ENCODE measurements at regions not wholly inside any gene's neighbourhood (a gene's known extent, or its start where the extent isn't known, plus 50 kb on each side); places are given as distances from the start of the nearest gene placed in this dataset.

- ChIA-PET CTCF (no interaction called here), POLR2A (ENCODE audit: unreplicated experiment) (no interaction called here)
- Histone ChIP-seq H3K4me2 (no peak overlapping the region), H3K4me3 (no peak overlapping the region), H3K79me2 (ENCODE audit: low read depth) (no peaks in the 10 kb centered on the region), H3F3A (ENCODE audit: insufficient read depth, low read depth) (0 out of 2 replicates have a peak, but pooled peaks cover 13% of the 10 kb centered on the region), H3K4me1 (replicated peaks; ENCODE audit: insufficient read depth) (peaks cover 31% of the 10 kb centered on the region), H2AFZ (no peak overlapping the region), H3K27ac (no peak overlapping the region), H3K9me3 (ENCODE audit: insufficient read depth, low read depth) (0 out of 2 replicates have a peak, but pooled peaks cover 6% of the 10 kb centered on the region), H3K27me3 (ENCODE audit: insufficient read depth, low read depth) (no peaks in the 10 kb centered on the region), H3K36me3 (ENCODE audit: low read depth) (no peaks in the 10 kb centered on the region), H4K20me1 (ENCODE audit: insufficient read depth) (no peaks in the 10 kb centered on the region), H3K9me2 (ENCODE audit: insufficient read depth) (no peaks in the 10 kb centered on the region)
- DNase-seq = no peak
- TF ChIP-seq CTCF (conservative IDR thresholded peaks at IDR 0.05) (no peak), EZH2 (IDR thresholded peaks at IDR 0.05; ENCODE audit: low read depth) (no peak)
- no TSS peak for BruUV-seq (replicated peaks)
- intact Hi-C loops (cut with micrococcal nuclease; ENCODE audit: unreplicated experiment) = no loop called here
These were observed 193.6 kb upstream of the TSC22D1 start for GRCh38 chr13:44769686-44770085.

DNA sequence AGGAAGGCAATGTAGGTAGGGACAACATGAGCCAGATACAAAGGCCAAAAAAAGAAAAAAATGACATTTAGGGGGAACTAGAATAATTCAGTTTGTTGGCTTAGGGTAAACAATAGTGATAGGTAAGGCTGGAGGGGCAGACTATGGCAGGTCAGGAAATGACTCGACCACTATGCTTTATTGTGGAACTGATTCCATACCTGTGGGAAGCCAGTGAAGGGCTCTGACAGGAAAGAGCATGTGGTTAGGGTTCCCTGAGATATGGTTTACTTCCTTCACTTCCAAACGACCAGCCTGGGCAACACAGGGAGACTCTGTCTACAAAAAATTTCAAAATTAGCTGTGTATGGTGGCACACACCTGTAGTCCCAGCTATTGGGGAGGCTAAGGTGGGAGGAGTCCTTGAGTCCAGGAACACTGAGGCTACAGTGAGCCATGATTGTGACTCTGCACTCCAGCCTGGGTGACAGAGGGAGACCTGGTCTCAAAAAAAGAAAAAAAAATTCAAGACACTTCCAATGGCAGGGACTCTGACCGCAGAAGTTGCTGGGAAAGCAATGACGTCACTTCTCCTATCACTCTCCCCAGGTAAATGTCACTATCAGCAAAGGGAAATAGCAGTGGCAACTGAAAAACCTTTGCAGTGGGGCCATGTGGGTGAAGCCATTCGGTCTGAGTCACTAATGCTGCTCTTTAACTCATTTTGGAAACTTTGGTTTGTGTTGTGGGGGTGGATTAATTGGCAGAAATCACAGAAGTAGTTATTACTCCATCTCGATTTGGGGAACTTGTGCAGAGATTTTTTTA lies 192.8 kb upstream of the TSC22D1 start:
- DNase-seq = no peak
- 0 out of 2 replicates have a peak, but pooled peaks cover 13% of the 10 kb centered on the region for H3F3A ChIP-seq (ENCODE audit: insufficient read depth, low read depth)

GRCh38 chr13:44768239-44768638 lies 192.1 kb upstream of the TSC22D1 start:
- Histone ChIP-seq H3K27ac (no peak overlapping the region), H3K36me3 (ENCODE audit: low read depth) (no peaks in the 10 kb centered on the region; the same call in 1 of the 2 replicates), H3K27me3 (ENCODE audit: insufficient read depth, low read depth) (no peaks in the 10 kb centered on the region), H3K79me2 (ENCODE audit: low read depth) (no peaks in the 10 kb centered on the region), H3K9me3 (ENCODE audit: insufficient read depth, low read depth) (0 out of 2 replicates have a peak, but pooled peaks cover 6% of the 10 kb centered on the region), H3K4me3 (no peak overlapping the region), H3K4me1 (replicated peaks; ENCODE audit: insufficient read depth) (peaks cover 31% of the 10 kb centered on the region), H4K20me1 (ENCODE audit: insufficient read depth) (no peaks in the 10 kb centered on the region), H3K4me2 (no peak overlapping the region), H2AFZ (peak overlapping the region; percentile 57; the same call in 1 of the 2 replicates), H3K9me2 (ENCODE audit: insufficient read depth) (no peaks in the 10 kb centered on the region), H3F3A (ENCODE audit: insufficient read depth, low read depth) (0 out of 2 replicates have a peak, but pooled peaks cover 13% of the 10 kb centered on the region)
- no TSS peak for BruUV-seq (replicated peaks)
- TF ChIP-seq EZH2 (IDR thresholded peaks at IDR 0.05; ENCODE audit: low read depth) (no peak), CTCF (conservative IDR thresholded peaks at IDR 0.05) (no peak)
- intact Hi-C loops (cut with micrococcal nuclease; ENCODE audit: unreplicated experiment) = no loop called here
- ChIA-PET CTCF (no interaction called here), POLR2A (ENCODE audit: unreplicated experiment) (no interaction called here)
- DNase-seq = no peak

More for the DNA sequence above, 192.8 kb upstream of the TSC22D1 start:
- intact Hi-C loops (cut with micrococcal nuclease; ENCODE audit: unreplicated experiment) = no loop called here
- BruUV-seq (replicated peaks) = no TSS peak
- H3K36me3 ChIP-seq (ENCODE audit: low read depth) = no peaks in the 10 kb centered on the region
- H3K4me3 ChIP-seq = no peak overlapping the region
- no peaks in the 10 kb centered on the region for H3K9me2 ChIP-seq (ENCODE audit: insufficient read depth)
- TF ChIP-seq EZH2 (IDR thresholded peaks at IDR 0.05; ENCODE audit: low read depth) = no peak
- no peak for TF ChIP-seq CTCF (conservative IDR thresholded peaks at IDR 0.05)
- no peaks in the 10 kb centered on the region for H3K79me2 ChIP-seq (ENCODE audit: low read depth)
- peak overlapping the region; percentile 19; the same call in 1 of the 2 replicates for H3K27ac ChIP-seq
- H3K9me3 ChIP-seq (ENCODE audit: insufficient read depth, low read depth) = 0 out of 2 replicates have a peak, but pooled peaks cover 6% of the 10 kb centered on the region
- ChIA-PET CTCF (no interaction called here), POLR2A (ENCODE audit: unreplicated experiment) (no interaction called here)
- H2AFZ ChIP-seq = no peak overlapping the region
- no peaks in the 10 kb centered on the region for H4K20me1 ChIP-seq (ENCODE audit: insufficient read depth)
- no peak overlapping the region for H3K4me2 ChIP-seq
- H3K27me3 ChIP-seq (ENCODE audit: insufficient read depth, low read depth) = no peaks in the 10 kb centered on the region
- peaks cover 31% of the 10 kb centered on the region for H3K4me1 ChIP-seq (replicated peaks; ENCODE audit: insufficient read depth)
